Loucy (cell line): ENCODE measurements at regions not wholly inside any gene's neighbourhood (a gene's known extent, or its start where the extent isn't known, plus 50 kb on each side); places are given as distances from the start of the nearest gene placed in this dataset.

Experiments used
- H2AFZ ChIP-seq: fragments of 200-600 bp; sonication (generic); 2 replicates; pipeline ENCODE4 v1.6.0; 2016; ENCODE audit warnings: antibody characterized with exemption, mild to moderate bottlenecking, low read length, moderate library complexity
- H3F3A ChIP-seq: fragments of 200-600 bp; 2 replicates; pipeline ENCODE4 v1.6.0; 2016; ENCODE audit warnings: antibody characterized with exemption, low read depth, mild to moderate bottlenecking
- H3K27me3 ChIP-seq: fragments of 200-600 bp; sonication (generic); 2 replicates; pipeline ENCODE4 v1.6.1; 2014; ENCODE audit warnings: low read length, mild to moderate bottlenecking; ENCODE audit not compliant: insufficient read depth, poor library complexity, severe bottlenecking
- H3K36me3 ChIP-seq: fragments of 200-600 bp; sonication (generic); 2 replicates; pipeline ENCODE4 v1.6.1; 2016; ENCODE audit warnings: low read length; ENCODE audit not compliant: insufficient read depth
- H3K4me1 ChIP-seq: fragments of 200-600 bp; sonication (generic); 2 replicates; pipeline ENCODE4 v1.5.1; 2014; ENCODE audit warnings: low read length, mild to moderate bottlenecking; ENCODE audit not compliant: insufficient read depth, poor library complexity, severe bottlenecking
- H3K4me2 ChIP-seq: fragments of 200-600 bp; sonication (generic); 2 replicates; pipeline ENCODE4 v1.6.0; 2014; ENCODE audit warnings: antibody characterized with exemption, low read length, low read depth, mild to moderate bottlenecking; ENCODE audit not compliant: poor library complexity, severe bottlenecking
- H3K4me3 ChIP-seq: fragments of 200-600 bp; sonication (generic); 2 replicates; pipeline ENCODE4 v1.5.1; 2014; ENCODE audit warnings: low read length, mild to moderate bottlenecking, mixed read lengths; ENCODE audit not compliant: poor library complexity, severe bottlenecking
- H3K79me2 ChIP-seq: fragments of 200-600 bp; sonication (generic); 2 replicates; pipeline ENCODE4 v1.6.1; 2014; ENCODE audit warnings: low read length; ENCODE audit not compliant: insufficient read depth
- H3K9ac ChIP-seq: fragments of 200-600 bp; sonication (generic); 2 replicates; pipeline ENCODE4 v1.6.0; 2014; ENCODE audit warnings: mild to moderate bottlenecking, low read depth, low read length, moderate library complexity; ENCODE audit not compliant: poor library complexity, severe bottlenecking
- H3K9me2 ChIP-seq: fragments of 200-600 bp; sonication (generic); replicated peaks from 2 replicates; pipeline ENCODE4 v1.6.1; 2016; ENCODE audit warnings: low read depth, low read length, mixed read lengths
- H3K9me3 ChIP-seq: fragments of 200-600 bp; sonication (generic); 2 replicates; pipeline ENCODE4 v1.6.1; 2014; ENCODE audit warnings: mild to moderate bottlenecking, antibody characterized with exemption, low read length, low read depth; ENCODE audit not compliant: insufficient read depth
- H4K20me1 ChIP-seq: fragments of 200-600 bp; sonication (generic); 2 replicates; pipeline ENCODE4 v1.6.0; 2014; ENCODE audit warnings: antibody characterized with exemption, low read length, mild to moderate bottlenecking; ENCODE audit not compliant: insufficient read depth, poor library complexity, severe bottlenecking
- EZH2phosphoT487 ChIP-seq: fragments of 200-600 bp; IDR thresholded peaks from 2 replicates; pipeline ENCODE4 v1.6.1; 2018; ENCODE audit warnings: antibody characterized with exemption, mild to moderate bottlenecking, moderate library complexity, borderline replicate concordance
- TF ChIP-seq, protein P1 (sequence below): fragments of 200-600 bp; sonication (generic); conservative IDR thresholded peaks from 2 replicates; pipeline ENCODE4 v1.5.1; 2014; ENCODE audit warnings: mild to moderate bottlenecking, antibody characterized with exemption, low read length

DNA sequence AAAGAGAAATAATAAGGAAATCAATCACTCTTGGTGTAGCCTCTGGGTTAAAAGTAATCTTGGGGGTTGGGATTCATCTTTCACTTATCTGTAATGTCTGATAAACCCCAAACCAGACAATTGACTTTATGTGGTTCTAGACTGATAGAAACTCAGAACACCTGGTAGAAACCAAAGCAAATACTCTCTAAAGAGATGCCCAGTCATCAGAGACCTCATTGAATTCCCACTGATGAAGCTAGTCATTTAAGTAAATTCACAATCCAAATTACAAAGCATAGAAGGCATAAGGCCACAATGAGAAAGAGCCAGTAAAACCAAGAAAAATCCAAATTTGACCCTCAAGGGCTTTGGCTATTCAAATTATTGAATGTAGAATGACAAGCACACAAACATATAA is 250.6 kb downstream of the MBNL1 start:
- TF ChIP-seq, protein P1, sequence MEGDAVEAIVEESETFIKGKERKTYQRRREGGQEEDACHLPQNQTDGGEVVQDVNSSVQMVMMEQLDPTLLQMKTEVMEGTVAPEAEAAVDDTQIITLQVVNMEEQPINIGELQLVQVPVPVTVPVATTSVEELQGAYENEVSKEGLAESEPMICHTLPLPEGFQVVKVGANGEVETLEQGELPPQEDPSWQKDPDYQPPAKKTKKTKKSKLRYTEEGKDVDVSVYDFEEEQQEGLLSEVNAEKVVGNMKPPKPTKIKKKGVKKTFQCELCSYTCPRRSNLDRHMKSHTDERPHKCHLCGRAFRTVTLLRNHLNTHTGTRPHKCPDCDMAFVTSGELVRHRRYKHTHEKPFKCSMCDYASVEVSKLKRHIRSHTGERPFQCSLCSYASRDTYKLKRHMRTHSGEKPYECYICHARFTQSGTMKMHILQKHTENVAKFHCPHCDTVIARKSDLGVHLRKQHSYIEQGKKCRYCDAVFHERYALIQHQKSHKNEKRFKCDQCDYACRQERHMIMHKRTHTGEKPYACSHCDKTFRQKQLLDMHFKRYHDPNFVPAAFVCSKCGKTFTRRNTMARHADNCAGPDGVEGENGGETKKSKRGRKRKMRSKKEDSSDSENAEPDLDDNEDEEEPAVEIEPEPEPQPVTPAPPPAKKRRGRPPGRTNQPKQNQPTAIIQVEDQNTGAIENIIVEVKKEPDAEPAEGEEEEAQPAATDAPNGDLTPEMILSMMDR: no peak
- no peak for TF ChIP-seq EZH2phosphoT487
- peaks cover 8% of the 10 kb centered on the region for H3K4me1 ChIP-seq
- no peak overlapping the region for H3K9ac ChIP-seq
- H3K4me2 ChIP-seq: no peak overlapping the region
- H3K9me3 ChIP-seq: no peaks in the 10 kb centered on the region
- no peaks in the 10 kb centered on the region for H3K79me2 ChIP-seq
- no peak overlapping the region for H2AFZ ChIP-seq
- no peaks in the 10 kb centered on the region for H3K27me3 ChIP-seq
- H3K36me3 ChIP-seq: no peaks in the 10 kb centered on the region
- no peak overlapping the region for H3K4me3 ChIP-seq
- H3K9me2 ChIP-seq: no peaks in the 10 kb centered on the region
- no peaks in the 10 kb centered on the region for H3F3A ChIP-seq
- H4K20me1 ChIP-seq: no peaks in the 10 kb centered on the region

DNA sequence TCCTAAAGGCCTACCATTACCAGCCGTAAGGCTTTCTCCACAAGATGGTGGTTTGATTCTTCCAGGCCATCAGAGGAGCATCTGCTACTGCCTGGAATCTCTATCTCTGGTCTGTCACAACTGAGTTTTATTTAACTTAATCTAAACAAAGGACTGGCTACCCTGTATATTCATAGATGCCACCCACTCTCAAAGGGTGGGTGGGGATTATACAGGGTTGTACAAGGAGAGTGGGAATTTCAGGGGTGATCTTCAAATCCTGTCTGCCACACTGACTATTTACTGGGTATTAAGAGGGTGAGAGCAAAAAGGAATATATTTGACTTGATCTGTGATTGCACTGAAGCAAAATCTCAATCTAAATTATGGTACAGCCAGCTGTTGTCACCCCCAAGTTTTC is 253.3 kb downstream of the MBNL1 start:
- no peak overlapping the region for H3K9ac ChIP-seq
- H3K4me2 ChIP-seq: no peak overlapping the region
- no peaks in the 10 kb centered on the region for H3K79me2 ChIP-seq
- 0 out of 2 replicates have a peak overlapping the region, but pooled peaks have one; percentile 3 for H2AFZ ChIP-seq
- no peaks in the 10 kb centered on the region for H3F3A ChIP-seq
- TF ChIP-seq EZH2phosphoT487: no peak
- TF ChIP-seq, protein P1: no peak
- no peak overlapping the region for H3K4me3 ChIP-seq
- no peaks in the 10 kb centered on the region for H3K4me1 ChIP-seq
- H4K20me1 ChIP-seq: no peaks in the 10 kb centered on the region
- H3K27me3 ChIP-seq: no peaks in the 10 kb centered on the region
- H3K9me3 ChIP-seq: no peaks in the 10 kb centered on the region
- H3K9me2 ChIP-seq: no peaks in the 10 kb centered on the region
- no peaks in the 10 kb centered on the region for H3K36me3 ChIP-seq

DNA sequence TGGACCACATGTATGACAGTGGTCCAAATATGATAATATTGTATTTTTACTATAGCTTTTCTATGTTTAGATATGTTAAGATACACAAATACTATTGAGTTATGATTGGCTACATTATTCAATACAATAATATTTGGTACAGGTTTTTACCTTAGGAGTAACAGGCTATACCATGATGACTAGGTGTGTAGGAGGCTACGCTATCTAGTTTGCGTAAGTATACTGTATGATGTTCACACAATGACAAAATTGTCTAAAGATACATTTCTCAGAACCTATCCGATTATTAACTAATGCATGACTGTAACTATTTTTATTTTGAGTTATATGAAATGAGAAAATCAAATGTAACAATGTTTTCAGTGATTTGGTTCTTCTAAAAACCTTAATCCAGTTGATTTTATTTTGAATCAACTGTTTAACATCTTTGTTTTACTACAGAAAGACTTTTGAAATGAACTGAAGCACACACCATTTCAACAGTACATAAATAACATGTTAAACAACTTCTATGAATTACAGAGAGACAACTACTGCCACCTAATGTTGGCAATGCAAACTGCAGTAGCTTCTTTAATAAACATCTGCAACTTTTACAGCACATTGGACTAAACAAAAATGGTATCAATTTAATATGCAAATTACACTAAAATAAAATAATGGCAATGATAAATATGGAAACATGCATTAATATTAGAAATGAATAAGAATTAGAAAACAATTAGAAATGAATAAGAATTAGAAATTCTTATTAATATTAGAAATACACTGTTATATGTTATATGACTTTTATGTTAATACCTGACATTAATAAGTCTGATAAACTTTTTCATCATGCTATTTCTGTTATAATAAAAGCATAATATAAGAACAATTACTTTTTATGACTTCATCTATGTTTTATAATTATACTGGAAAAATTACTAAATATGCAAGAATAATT is 255.7 kb downstream of the MBNL1 start:
- TF ChIP-seq, protein P1: peak; percentile 92
- no peak for TF ChIP-seq EZH2phosphoT487
- Histone ChIP-seq H3K36me3 (no peaks in the 10 kb centered on the region), H3K4me2 (no peak overlapping the region), H3K4me1 (no peaks in the 10 kb centered on the region), H3K9ac (no peak overlapping the region), H3K4me3 (no peak overlapping the region), H3K79me2 (no peaks in the 10 kb centered on the region), H4K20me1 (no peaks in the 10 kb centered on the region), H3F3A (no peaks in the 10 kb centered on the region), H3K9me2 (no peaks in the 10 kb centered on the region), H2AFZ (no peak overlapping the region), H3K27me3 (no peaks in the 10 kb centered on the region), H3K9me3 (no peaks in the 10 kb centered on the region)
